ENCODE measurements at regions not wholly inside any gene's neighbourhood (a gene's known extent, or its start where the extent isn't known, plus 50 kb on each side); places are given as distances from the start of the nearest gene placed in this dataset.

DNA sequence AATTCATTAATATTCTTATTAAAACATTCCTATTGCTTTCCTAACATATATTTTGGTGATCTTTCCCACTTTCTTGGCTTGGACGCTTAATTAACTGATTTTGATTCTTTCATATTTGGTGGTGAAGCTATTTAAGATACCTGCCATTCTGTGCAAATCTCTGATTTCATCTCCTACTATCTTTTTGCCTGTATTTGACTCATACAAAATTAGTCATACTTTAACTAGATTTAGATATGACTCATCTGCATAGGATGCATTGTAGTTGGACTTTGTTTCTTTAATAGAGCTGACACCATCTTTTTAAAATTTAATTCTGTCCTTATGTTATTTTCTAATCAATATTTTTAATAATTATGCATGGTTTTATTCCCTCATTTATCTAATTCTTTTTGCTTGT, 93.8 kb upstream of the PLPPR4 start:
- no peak for DNase-seq

DNA sequence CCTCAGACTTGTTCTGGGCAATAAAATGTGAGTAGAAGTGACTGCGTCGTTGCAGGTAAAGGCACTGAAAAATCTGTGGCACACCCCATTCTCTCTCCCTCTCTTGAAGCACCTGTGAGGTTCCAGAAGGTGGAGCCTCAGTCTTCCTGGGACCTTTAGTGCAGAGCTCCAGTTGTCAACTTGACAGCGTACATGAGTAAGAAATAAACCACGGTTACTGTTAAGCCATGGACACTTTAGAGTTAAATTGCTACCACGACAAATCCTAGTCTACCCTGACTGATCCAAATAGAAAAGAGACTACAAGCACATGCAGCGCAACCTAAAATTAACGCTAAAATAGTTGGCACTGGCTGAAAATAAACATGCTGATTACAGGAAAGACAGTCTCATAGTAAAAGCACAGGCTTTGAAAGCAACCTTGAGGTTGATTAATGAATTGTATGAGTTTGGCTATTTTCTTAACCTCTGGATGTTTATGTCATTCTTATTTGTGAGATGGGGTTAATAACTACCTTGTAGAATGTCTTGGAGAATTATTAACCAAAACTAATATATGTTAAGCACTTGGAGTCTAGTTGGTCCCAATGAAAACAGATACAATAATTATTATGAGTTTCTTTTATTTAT, 93.0 kb upstream of the PLPPR4 start:
- DNase-seq = no peak

DNA sequence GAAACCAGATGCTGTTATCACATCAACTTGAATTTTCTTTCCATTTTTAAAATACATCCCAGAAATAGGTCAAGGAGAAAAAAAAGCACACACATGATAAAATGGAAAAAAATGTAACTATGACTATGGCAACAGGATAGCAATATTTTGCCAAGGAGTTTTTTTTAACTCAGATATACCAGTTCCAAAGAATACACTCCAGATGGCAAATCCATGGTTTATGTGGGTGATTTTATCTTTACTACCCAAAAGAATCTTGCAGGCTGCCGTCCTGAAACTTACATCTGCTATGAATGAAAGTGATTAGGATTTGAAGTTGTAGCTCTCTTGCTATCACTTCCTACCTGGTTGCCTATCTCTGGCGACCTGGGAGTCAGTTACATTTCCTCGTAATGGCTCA, 91.0 kb upstream of the PLPPR4 start:
- no peak for DNase-seq

DNA sequence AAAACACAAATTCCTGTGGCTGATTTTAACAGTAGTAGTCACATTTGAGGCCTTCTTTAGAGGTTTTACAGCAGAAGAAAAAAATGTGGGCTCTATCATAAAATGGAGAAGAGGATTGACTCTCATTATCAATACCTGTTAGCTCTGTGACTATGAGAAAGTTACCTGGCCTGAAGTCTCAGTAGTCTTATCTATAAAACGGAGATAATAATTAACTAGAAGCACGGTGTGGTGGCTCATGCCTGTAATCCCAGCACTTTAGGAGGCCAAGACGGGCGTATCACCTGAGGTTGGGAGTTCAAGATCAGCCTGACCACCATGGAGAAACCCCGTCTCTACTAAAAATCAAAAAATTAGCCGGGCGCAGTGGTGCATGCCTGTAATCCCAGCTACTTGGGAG, 90.4 kb upstream of the PLPPR4 start:
- DNase-seq = no peak

DNA sequence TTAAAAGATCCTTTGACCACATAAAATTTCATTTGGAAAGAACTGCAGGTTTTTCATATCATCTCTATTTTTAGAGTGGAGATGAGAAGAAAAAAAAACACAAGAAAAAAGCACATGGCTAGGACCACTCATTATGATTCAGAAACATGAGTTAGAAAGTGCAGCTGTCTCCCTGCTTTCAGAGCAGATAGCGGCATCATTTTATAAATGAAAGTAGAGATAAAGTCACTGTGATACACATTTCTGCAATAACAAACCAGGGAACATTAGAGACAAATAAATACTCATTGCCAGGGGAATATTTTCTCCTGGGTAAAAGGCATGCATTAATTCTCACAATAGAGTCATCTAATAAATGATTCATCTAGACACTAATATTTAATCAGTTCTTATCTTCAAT, 87.5 kb upstream of the PLPPR4 start:
- no peak for DNase-seq

DNA sequence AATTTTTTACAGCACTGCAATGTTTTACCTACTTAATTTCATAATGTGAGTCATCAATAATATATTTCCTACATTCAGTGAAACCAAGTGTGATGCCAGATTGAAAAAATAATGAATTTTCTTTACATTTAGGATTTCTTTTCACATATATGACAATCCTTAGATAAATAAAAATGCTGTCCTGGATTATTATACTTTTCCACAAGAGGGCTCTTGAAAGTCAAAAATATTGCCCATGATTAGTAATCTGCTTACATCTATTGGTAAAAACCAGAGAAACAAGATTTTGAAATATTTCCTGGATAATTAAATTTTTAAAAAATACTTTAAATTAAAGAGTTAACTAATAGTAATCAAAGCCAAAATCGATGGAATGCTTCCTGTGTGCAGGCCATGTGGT, 86.8 kb upstream of the PLPPR4 start:
- DNase-seq = no peak

DNA sequence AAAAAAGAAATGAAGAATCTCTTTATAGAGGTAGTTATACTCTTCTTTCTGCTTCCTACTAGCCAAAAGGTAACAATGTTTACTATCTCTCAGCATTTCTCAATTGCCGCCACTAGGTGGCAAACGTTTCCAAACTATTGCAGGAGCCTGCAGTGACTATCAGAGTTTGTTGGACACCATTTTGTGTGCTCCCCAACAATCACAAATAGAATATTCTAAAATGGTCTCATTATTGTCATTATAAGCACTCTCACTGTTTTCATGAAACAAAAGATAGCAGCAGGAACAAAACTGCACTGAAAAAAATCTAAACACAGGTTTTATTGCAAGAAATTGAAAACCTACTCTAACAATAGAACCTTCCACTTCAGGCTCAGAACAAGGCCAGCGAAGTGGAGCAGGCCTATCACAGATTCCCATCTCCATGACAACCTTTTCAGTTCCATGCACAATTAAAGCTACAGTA, 83.9 kb upstream of the PLPPR4 start:
- DNase-seq = peak; percentile 47 to 59

DNA sequence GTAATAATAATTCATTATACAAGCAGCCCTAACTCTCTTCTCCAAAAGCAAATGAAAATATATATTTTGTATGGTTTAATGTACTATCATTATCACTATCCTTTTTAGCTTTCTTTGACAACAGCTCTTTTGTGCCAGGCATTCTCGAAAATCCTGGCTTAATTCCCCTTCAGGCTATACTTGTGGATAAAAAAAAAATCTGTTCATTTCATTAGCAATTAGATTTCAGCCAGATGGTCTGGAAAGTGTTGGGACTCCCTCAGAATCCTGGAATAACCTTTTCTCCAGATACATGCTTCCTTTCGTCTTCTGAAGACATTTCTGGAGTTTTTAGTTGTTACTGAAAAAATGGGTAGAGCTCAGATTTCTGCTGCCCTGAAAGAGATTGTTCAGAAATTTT, 83.4 kb upstream of the PLPPR4 start:
- no peak for DNase-seq

DNA sequence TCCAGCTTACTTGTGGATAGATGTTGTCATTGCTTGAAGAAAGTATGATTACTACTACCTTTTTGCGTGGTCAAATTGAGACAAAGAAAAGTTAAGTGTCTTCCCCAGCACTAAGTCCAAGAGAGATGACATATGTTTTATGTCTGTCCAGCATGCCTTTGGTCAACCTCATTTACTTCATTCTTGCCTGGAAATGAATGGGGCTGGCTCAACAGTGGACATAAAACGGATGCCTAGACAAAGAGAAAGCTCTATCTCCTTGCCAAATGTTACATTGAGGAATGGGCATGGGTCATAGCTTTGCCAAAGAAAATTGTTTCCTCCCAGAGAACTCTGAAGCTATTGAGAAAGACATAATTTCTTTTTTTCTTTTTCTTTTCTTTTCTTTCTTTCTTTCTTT, 82.4 kb upstream of the PLPPR4 start:
- no peak for DNase-seq

DNA sequence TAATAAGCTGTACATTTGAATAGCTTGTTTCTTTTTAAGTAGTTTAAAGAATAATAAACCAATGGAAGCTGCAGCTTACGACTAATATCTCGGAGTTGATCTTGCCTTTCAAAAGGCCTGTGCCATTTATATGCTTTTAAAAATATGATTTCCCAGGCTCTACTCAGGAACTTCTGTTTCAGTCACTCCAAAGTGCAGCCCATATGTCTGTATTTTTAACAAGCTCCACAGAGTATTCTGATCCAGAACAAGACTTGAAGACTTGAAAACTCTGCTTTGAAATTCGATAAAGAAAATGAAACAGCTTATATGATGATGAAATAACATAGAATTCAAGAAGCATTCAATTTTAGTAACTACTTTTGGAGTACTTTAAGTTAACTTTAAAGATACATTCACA, 79.1 kb upstream of the PLPPR4 start:
- DNase-seq = no peak

DNA sequence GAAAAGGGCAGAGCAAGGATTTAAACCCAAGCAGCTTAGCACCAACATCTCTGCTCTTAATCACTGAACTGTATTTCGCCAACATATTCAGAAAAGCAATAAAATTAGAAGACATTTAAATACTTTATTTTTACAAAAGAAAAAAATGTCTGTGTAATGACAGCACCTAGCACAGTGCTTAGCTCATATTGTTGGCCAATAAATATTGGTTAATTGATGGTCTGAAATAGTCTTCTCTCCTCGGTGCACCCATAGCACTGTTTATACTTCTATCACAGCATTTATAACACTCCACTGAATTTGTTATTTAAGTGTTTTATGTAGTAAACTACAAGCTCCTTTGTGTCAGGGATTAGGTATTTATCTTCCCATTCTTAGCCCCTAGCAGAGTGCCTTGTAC, 70.9 kb upstream of the PLPPR4 start:
- DNase-seq = no peak

DNA sequence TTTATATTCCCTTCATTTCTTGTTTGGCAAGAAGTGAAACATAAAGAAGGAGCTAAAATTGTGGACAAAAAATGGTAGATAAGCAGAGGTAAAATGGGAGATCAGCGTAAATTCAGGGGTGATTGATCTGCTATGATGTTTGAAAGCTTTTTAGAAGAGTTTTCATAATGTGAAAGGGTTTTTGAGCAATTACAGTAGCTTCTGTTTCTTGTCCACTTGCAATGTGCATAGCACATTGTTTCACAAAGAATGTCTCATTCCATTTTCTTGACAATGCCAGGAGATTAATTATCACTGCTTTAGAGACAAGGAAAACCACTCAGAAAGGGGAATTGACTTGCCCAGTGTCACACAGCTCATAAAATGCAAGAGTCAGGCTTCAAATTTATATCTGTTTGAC, 65.9 kb upstream of the PLPPR4 start:
- no peak for DNase-seq

DNA sequence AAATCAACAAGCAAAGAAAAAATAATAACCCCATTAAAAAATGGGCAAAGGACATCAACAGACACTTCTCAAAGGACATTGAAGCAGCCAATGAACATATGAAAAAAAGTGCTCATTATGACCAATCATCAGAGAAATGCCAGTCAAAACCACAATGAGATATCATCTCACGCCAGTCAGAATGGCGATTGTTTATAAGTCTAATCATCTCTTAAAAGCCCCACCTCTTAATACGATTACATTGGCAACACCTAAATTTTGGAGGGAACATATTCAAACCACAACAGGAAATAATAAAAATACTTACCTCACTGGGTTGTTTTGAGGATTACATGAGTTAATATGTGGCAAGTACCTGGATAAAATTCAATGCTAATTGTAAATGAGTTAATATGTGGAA, 57.1 kb upstream of the PLPPR4 start:
- DNase-seq = no peak

Measured in NCI-H1930 (cell line).